GM12864 (cell line): ENCODE measurements at regions not wholly inside any gene's neighbourhood (a gene's known extent, or its start where the extent isn't known, plus 50 kb on each side); places are given as distances from the start of the nearest gene placed in this dataset.

Experiments used
- DNase-seq: peaks from one replicate; pipeline ENCODE4 v3.0.0-alpha.2; 2011; ENCODE audit warnings: low read depth
- H3K4me3 ChIP-seq: 2 replicates; pipeline ENCODE4 v1.5.1; 2011; ENCODE audit warnings: mild to moderate bottlenecking, low read depth, low read length, control low read depth
- CTCF ChIP-seq: IDR thresholded peaks from 2 replicates; pipeline ENCODE4 v1.5.1; 2011; ENCODE audit warnings: low read depth, mild to moderate bottlenecking, moderate library complexity, low read length, control low read depth, inconsistent platforms; ENCODE audit errors: missing control alignments

- no peak for TF ChIP-seq CTCF
- no peak overlapping the region for H3K4me3 ChIP-seq
- no peak for DNase-seq
Measured at GRCh38 chr2:194725169-194725568, 931.9 kb upstream of the SLC39A10 start.

DNA sequence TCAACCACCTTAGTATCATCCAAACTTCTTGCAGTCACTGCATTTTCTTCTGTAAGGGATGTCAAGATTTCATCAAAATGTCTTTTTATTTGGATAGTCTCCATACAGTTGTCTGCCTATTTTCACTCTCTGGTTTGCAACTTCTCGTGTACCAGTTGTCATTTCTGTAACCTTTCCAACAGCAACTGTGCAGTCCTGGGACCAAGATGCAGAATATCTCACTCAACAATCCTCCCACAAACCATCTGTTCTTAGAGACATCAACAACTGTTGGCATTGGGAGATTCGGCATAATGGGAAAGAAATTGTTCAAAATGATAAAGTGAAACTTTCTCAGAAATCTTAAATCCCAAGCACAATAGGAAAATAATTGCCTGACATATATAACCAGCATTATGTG lies 933.6 kb upstream of the SLC39A10 start:
- no peak for DNase-seq
- no peak overlapping the region for H3K4me3 ChIP-seq
- no peak for TF ChIP-seq CTCF

DNA sequence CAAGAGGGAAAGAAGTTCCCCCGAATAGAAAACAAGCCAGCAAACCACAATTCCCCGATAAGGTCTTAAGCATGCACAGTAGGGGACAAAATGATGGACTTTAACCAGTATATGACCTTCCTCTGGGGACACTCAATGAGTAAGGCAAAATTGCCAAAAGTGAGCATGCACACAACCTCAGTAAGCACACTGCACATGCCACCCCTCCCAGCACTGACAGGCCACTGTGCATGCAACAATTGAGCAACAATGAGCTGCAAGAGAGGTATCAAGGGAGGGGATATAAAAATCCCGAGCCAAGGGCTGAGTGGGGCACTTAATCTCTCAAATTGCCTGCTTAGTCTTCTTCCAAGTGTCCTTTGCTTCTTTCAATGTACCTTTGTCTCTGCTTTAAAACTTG lies 935.8 kb upstream of the SLC39A10 start:
- DNase-seq: no peak
- TF ChIP-seq CTCF: no peak
- no peak overlapping the region for H3K4me3 ChIP-seq

DNA sequence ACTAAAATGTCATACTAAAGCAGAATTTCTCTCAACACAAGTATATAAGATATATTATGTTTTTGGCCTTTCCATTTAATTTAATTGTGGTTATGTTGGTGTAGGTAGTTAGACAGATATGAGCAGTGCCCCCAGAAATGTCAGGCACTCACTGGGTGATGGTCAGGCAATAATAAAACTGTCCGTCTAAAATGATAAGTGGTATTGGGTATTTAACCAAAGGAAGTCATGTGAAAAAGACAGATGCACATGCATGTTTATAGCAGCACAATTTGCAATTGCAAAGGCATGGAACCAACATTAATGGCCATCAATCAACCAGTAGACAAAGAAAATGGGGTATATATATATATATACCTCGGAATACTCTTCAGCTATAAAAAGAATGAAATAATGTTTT lies 936.6 kb upstream of the SLC39A10 start:
- no peak for DNase-seq
- no peak for TF ChIP-seq CTCF
- no peak overlapping the region for H3K4me3 ChIP-seq

GRCh38 chr2:194718881-194719280 lies 938.1 kb upstream of the SLC39A10 start:
- no peak overlapping the region for H3K4me3 ChIP-seq
- DNase-seq: no peak
- TF ChIP-seq CTCF: no peak

- H3K4me3 ChIP-seq: no peak overlapping the region
- TF ChIP-seq CTCF: no peak
- DNase-seq: no peak
Measured at GRCh38 chr2:194714541-194714940, 942.5 kb upstream of the SLC39A10 start.

DNA sequence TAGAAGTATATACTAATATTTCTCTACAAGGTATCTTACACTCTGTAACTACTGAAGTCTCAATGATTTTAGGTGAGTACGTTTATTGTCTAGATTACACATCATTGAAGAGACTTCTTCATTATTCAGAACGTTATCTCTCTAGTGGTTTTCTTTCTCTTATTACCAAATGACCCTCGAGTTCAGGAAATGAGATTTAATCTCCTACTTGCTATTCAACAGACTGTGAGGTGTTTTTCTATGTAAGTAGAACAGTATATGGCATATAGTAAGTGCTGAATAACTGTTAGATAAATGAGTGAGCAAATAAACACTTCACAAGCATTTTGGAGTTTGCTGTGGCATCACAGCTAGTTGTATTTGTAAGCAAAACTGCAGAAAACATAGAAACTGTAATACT lies 947.2 kb upstream of the SLC39A10 start:
- no peak for TF ChIP-seq CTCF
- H3K4me3 ChIP-seq: no peak overlapping the region
- DNase-seq: no peak
